ENCODE measurements at regions not wholly inside any gene's neighbourhood (a gene's known extent, or its start where the extent isn't known, plus 50 kb on each side); places are given as distances from the start of the nearest gene placed in this dataset.

DNA sequence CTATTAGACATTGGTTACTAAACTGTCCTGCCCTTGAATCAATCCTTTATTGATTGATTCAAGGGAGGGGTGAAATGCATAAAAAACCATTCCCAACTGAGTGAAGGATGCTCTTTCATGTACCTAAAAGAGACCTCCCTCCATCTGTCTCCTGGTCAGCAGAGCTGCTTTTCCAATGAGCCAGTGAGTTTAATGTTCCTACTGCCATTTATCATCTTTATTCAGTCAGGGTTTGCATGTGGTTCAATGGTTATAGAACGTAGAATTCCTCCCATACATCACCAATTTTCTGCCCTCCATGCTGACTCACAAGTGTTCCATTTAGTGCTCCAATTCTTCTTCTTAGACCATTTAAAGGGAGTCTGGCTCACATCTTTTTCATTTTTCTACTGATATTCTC lies 199.1 kb upstream of the PCSK5 start:
- TF ChIP-seq TAF1 (IDR thresholded peaks at IDR 0.05; ENCODE audit: low read depth) (no peak), POLR2AphosphoS5 (IDR thresholded peaks at IDR 0.05) (no peak), SMC3 (conservative IDR thresholded peaks at IDR 0.05; ENCODE audit: poor library complexity) (no peak), MXI1 (conservative IDR thresholded peaks at IDR 0.05; ENCODE audit: poor library complexity, severe bottlenecking) (no peak), RAD21 (conservative IDR thresholded peaks at IDR 0.05) (no peak), EP300 (conservative IDR thresholded peaks at IDR 0.05; ENCODE audit: poor library complexity, severe bottlenecking) (no peak)
- TF ChIP-seq, protein P1, sequence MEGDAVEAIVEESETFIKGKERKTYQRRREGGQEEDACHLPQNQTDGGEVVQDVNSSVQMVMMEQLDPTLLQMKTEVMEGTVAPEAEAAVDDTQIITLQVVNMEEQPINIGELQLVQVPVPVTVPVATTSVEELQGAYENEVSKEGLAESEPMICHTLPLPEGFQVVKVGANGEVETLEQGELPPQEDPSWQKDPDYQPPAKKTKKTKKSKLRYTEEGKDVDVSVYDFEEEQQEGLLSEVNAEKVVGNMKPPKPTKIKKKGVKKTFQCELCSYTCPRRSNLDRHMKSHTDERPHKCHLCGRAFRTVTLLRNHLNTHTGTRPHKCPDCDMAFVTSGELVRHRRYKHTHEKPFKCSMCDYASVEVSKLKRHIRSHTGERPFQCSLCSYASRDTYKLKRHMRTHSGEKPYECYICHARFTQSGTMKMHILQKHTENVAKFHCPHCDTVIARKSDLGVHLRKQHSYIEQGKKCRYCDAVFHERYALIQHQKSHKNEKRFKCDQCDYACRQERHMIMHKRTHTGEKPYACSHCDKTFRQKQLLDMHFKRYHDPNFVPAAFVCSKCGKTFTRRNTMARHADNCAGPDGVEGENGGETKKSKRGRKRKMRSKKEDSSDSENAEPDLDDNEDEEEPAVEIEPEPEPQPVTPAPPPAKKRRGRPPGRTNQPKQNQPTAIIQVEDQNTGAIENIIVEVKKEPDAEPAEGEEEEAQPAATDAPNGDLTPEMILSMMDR (IDR thresholded peaks at IDR 0.05; ENCODE audit: poor library complexity, severe bottlenecking), result no peak
- TF ChIP-seq, protein P2, sequence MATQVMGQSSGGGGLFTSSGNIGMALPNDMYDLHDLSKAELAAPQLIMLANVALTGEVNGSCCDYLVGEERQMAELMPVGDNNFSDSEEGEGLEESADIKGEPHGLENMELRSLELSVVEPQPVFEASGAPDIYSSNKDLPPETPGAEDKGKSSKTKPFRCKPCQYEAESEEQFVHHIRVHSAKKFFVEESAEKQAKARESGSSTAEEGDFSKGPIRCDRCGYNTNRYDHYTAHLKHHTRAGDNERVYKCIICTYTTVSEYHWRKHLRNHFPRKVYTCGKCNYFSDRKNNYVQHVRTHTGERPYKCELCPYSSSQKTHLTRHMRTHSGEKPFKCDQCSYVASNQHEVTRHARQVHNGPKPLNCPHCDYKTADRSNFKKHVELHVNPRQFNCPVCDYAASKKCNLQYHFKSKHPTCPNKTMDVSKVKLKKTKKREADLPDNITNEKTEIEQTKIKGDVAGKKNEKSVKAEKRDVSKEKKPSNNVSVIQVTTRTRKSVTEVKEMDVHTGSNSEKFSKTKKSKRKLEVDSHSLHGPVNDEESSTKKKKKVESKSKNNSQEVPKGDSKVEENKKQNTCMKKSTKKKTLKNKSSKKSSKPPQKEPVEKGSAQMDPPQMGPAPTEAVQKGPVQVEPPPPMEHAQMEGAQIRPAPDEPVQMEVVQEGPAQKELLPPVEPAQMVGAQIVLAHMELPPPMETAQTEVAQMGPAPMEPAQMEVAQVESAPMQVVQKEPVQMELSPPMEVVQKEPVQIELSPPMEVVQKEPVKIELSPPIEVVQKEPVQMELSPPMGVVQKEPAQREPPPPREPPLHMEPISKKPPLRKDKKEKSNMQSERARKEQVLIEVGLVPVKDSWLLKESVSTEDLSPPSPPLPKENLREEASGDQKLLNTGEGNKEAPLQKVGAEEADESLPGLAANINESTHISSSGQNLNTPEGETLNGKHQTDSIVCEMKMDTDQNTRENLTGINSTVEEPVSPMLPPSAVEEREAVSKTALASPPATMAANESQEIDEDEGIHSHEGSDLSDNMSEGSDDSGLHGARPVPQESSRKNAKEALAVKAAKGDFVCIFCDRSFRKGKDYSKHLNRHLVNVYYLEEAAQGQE (IDR thresholded peaks at IDR 0.05; ENCODE audit: borderline replicate concordance), result no peak
